IPS-20b (cell line): ENCODE measurements at regions not wholly inside any gene's neighbourhood (a gene's known extent, or its start where the extent isn't known, plus 50 kb on each side); places are given as distances from the start of the nearest gene placed in this dataset.

Source experiments
- H3K27ac ChIP-seq: one replicate; pipeline ENCODE4 v1.5.1; 2013; ENCODE audit warnings: low read length
- H3K27me3 ChIP-seq: 2 replicates; pipeline ENCODE4 v1.6.1; 2013; ENCODE audit warnings: mild to moderate bottlenecking, low read length, inconsistent platforms; ENCODE audit not compliant: insufficient read depth
- H3K36me3 ChIP-seq: 2 replicates; pipeline ENCODE4 v1.6.1; 2013; ENCODE audit warnings: low read depth, mild to moderate bottlenecking, inconsistent platforms, low read length, moderate library complexity; ENCODE audit not compliant: insufficient read depth
- H3K4me1 ChIP-seq: 2 replicates; pipeline ENCODE4 v1.6.1; 2013; ENCODE audit warnings: mild to moderate bottlenecking, control low read depth, inconsistent platforms, low read length, moderate library complexity; ENCODE audit not compliant: insufficient read depth
- H3K4me3 ChIP-seq: 2 replicates; pipeline ENCODE4 v1.5.1; 2013; ENCODE audit warnings: mild to moderate bottlenecking, low read length, inconsistent platforms
- H3K9ac ChIP-seq: 2 replicates; pipeline ENCODE4 v1.6.1; 2013; ENCODE audit warnings: low read depth, mild to moderate bottlenecking, inconsistent platforms, low read length, moderate library complexity
- H3K9me3 ChIP-seq: 2 replicates; pipeline ENCODE4 v1.6.1; 2013; ENCODE audit warnings: mild to moderate bottlenecking, low read depth, low read length, inconsistent platforms; ENCODE audit not compliant: insufficient read depth

- H3K36me3 ChIP-seq: no peaks in the 10 kb centered on the region
- H3K27me3 ChIP-seq: no peaks in the 10 kb centered on the region
- H3K27ac ChIP-seq: no peak overlapping the region
- no peak overlapping the region for H3K9ac ChIP-seq
- H3K4me1 ChIP-seq: 0 out of 2 replicates have a peak, but pooled peaks cover 6% of the 10 kb centered on the region
- no peaks in the 10 kb centered on the region for H3K9me3 ChIP-seq
- no peak overlapping the region for H3K4me3 ChIP-seq
Measured at GRCh38 chr13:100826441-100826840, 151.8 kb upstream of the TMTC4 start.

DNA sequence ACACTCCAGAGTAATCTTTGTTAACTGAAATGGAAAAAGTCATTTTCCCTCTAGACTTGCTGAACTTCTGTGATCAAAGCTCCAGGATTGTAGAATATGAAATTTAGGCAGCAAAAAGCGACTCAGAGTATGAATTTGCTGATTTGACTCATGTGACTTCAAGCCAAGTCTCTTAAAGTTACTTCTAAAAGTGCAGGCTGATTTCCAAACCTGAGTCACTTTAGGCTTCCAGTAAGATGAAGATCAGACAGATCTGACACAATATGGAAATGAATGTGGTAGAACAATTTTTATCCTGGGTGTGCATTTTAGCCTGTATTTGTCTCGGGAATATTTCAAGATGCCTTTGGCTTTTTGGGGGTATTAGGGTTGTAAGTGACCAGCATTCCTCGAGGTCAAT, 151.0 kb upstream of the TMTC4 start:
- Histone ChIP-seq H3K9me3 (no peaks in the 10 kb centered on the region), H3K27me3 (no peaks in the 10 kb centered on the region)

GRCh38 chr13:100824366-100824765, 149.8 kb upstream of the TMTC4 start:
- Histone ChIP-seq H3K27me3 (no peaks in the 10 kb centered on the region), H3K9me3 (no peaks in the 10 kb centered on the region), H3K9ac (no peak overlapping the region), H3K27ac (no peak overlapping the region), H3K4me3 (no peak overlapping the region), H3K4me1 (0 out of 2 replicates have a peak, but pooled peaks cover 6% of the 10 kb centered on the region), H3K36me3 (no peaks in the 10 kb centered on the region)

More for the DNA sequence above, 151.0 kb upstream of the TMTC4 start:
- Histone ChIP-seq H3K4me1 (0 out of 2 replicates have a peak, but pooled peaks cover 6% of the 10 kb centered on the region), H3K9ac (no peak overlapping the region), H3K36me3 (no peaks in the 10 kb centered on the region), H3K4me3 (no peak overlapping the region), H3K27ac (no peak overlapping the region)

GRCh38 chr13:100823448-100823847, 148.9 kb upstream of the TMTC4 start:
- Histone ChIP-seq H3K4me3 (no peak overlapping the region), H3K27ac (no peak overlapping the region), H3K9ac (no peak overlapping the region), H3K4me1 (0 out of 2 replicates have a peak, but pooled peaks cover 6% of the 10 kb centered on the region), H3K36me3 (no peaks in the 10 kb centered on the region), H3K9me3 (no peaks in the 10 kb centered on the region), H3K27me3 (no peaks in the 10 kb centered on the region)

DNA sequence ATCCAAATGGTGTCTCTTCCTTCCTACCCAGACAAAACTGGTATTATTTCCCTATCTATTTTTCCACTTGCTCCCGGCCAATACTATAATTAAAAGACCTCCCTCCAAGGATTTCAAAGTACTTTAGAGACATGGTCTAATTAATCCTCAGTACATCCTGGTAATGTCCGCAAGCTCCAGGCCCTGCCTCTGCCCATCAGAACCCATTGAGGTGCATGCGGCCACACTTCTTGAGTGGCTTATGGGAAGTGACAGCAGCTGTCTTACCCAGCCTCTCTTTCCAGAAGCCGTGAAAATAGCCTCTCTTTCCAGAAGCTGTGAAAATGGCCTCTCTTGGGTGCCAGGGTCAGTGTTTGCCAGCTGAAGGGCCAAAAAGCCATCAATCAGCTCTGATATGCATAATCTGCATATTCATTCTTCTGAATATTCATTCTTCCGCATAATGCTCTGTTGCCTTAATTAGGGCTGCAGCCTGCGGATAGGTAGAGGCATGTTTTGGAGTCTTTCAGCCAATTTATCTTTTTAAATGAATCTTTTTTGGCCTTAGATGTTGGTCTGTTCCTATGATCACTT, 148.4 kb upstream of the TMTC4 start:
- Histone ChIP-seq H3K4me1 (0 out of 2 replicates have a peak, but pooled peaks cover 6% of the 10 kb centered on the region), H3K36me3 (no peaks in the 10 kb centered on the region), H3K27ac (no peak overlapping the region), H3K4me3 (no peak overlapping the region), H3K9me3 (no peaks in the 10 kb centered on the region), H3K9ac (no peak overlapping the region), H3K27me3 (no peaks in the 10 kb centered on the region)

DNA sequence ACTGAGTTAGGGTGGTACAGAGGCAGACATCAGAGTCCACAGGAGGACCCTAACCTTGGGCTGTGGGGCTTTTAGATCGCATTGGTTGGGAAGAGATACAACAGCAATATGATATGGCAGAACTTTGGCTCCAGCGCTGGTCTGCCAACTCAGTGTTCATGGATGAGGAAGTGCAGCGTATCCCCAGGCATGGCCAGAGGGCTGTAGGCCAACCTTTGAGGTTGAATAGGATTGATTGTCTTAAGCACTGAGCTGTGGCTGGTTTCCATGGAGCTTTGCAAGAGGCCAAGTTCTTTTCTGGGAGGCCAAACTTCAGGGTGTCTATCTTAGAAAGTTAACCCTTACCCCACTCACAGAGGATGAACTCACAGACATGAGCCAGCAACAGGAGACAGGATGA, 144.1 kb upstream of the TMTC4 start:
- H3K27me3 ChIP-seq: no peaks in the 10 kb centered on the region
- no peaks in the 10 kb centered on the region for H3K9me3 ChIP-seq

GRCh38 chr13:100817928-100818327, 143.3 kb upstream of the TMTC4 start:
- Histone ChIP-seq H3K27me3 (no peaks in the 10 kb centered on the region), H3K36me3 (no peaks in the 10 kb centered on the region), H3K9me3 (no peaks in the 10 kb centered on the region), H3K4me3 (no peak overlapping the region), H3K4me1 (peaks cover 13% of the 10 kb centered on the region; the same call in 1 of the 2 replicates), H3K27ac (no peak overlapping the region), H3K9ac (no peak overlapping the region)

More for the DNA sequence above, 144.1 kb upstream of the TMTC4 start:
- H3K27ac ChIP-seq: no peak overlapping the region
- no peak overlapping the region for H3K4me3 ChIP-seq
- peaks cover 18% of the 10 kb centered on the region; the same call in 1 of the 2 replicates for H3K4me1 ChIP-seq
- no peaks in the 10 kb centered on the region for H3K36me3 ChIP-seq
- H3K9ac ChIP-seq: no peak overlapping the region

GRCh38 chr13:100815476-100816046, 141.0 kb upstream of the TMTC4 start:
- Histone ChIP-seq H3K9ac (no peak overlapping the region), H3K4me1 (peaks cover 18% of the 10 kb centered on the region; the same call in 1 of the 2 replicates), H3K9me3 (no peaks in the 10 kb centered on the region), H3K27ac (no peak overlapping the region), H3K36me3 (no peaks in the 10 kb centered on the region), H3K4me3 (no peak overlapping the region), H3K27me3 (no peaks in the 10 kb centered on the region)

DNA sequence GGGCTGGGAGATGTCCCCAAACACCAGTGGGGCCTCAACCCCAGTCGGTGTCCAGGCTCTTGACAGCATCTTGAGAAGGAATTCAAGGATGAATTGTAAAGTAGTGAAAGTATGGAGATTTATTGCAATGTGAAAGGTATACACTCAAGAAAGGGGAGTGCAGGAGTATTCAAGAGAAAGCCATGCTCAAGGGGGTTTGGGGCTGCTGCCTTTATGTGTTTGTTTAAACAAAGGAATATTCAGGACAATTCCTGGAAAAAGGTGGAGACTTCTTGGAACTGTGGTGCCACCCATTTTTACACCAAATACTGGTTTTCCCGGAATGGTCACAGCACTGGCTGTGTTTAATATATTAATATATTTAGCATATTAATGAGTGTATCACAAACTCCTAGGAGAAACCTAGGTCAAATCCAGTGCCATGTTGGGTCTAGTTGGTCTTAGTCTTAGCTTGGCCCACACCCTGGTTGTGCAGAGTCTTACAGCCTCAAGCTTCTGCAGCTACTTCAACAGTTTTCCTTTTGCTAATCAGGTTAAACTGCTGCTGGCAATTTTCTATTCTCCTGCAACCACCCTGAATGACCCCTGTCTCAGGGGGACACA, 138.5 kb upstream of the TMTC4 start:
- H3K9me3 ChIP-seq: no peaks in the 10 kb centered on the region
- no peaks in the 10 kb centered on the region for H3K27me3 ChIP-seq
- H3K27ac ChIP-seq: no peak overlapping the region
- no peak overlapping the region for H3K9ac ChIP-seq
- H3K4me3 ChIP-seq: no peak overlapping the region
- H3K4me1 ChIP-seq: peaks cover 21% of the 10 kb centered on the region
- no peaks in the 10 kb centered on the region for H3K36me3 ChIP-seq

DNA sequence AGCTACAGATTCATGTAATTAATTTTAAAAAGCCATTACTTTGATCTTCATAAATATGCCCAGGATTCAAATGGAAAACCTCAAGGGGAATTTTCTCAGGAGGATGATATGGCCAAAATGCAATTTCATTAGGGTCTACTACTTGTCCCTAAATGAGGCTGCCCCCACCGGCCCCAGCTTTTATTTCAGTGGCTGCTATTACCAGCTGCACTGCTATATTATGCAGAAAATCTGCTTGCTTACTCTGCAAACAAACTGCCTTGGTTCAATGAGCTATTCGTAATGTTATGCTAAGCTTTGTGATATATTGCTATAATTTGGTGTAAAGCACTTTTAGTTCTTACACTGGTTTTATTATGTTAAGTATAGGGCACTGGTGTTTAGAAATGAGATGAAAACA, 137.3 kb upstream of the TMTC4 start:
- Histone ChIP-seq H3K9ac (no peak overlapping the region), H3K4me1 (peaks cover 21% of the 10 kb centered on the region), H3K27me3 (no peaks in the 10 kb centered on the region), H3K27ac (no peak overlapping the region), H3K36me3 (no peaks in the 10 kb centered on the region), H3K9me3 (no peaks in the 10 kb centered on the region), H3K4me3 (no peak overlapping the region)

DNA sequence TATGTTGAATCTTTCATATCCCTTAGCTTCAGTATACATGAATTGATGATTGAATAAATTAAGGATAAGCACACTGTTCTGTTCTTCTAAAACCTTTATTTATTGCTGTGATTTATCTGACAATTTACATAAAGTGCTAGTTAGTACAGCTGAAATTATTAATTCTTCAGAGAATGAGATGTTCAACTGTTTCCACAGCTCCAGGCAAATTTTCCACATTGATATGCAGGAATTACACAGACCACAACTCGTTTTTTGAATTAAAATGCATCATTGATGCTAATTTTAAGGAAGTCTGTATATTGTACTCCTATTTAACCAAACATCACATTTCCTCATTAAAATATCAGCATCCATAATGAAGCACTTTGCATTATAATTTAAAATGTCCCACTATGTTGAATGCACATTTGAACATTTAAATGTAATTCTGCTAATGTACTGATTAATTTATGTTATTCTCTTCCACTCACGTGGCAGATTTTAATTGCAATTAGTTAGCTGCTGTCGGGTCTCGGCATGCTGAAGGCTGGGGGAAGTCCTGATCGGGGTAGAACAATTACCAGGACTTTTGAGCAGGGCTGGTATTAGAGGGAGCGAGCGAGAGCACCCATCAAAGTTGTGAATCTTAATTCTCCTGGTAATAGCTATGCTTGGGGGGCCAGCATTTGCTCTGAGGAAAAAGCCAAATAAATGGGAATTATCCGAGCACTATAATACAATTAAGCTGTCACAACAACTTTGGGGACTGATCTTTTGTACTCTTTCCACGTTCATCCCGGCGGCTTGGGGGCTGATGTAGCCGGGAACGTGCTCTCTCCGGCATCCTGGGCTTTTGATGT, 136.7 kb upstream of the TMTC4 start:
- no peaks in the 10 kb centered on the region for H3K27me3 ChIP-seq
- no peak overlapping the region for H3K4me3 ChIP-seq

More for the DNA sequence above, 136.7 kb upstream of the TMTC4 start:
- Histone ChIP-seq H3K9ac (no peak overlapping the region), H3K9me3 (no peaks in the 10 kb centered on the region), H3K4me1 (peaks cover 20% of the 10 kb centered on the region), H3K27ac (no peak overlapping the region), H3K36me3 (no peaks in the 10 kb centered on the region)
